Lower lobe of right lung (tissue), 2 donors: ENCODE measurements at regions not wholly inside any gene's neighbourhood (a gene's known extent, or its start where the extent isn't known, plus 50 kb on each side); places are given as distances from the start of the nearest gene placed in this dataset.

ENCODE experiments used
- ATAC-seq, 2 donors: fragments of 200-7000 bp; cut with Tn5 transposase; one replicate each; pipeline ENCODE4 v1.9.1; 2020 to 2022; ENCODE audit warnings: mild to moderate bottlenecking in 2 of 2, moderate library complexity in 2 of 2
- DNase-seq: peaks from one replicate; pipeline ENCODE4 v3.0.0-alpha.2; 2020
- H3K27ac ChIP-seq: fragments of 200-600 bp; one replicate; pipeline ENCODE4 v1.8.0; 2022
- H3K27me3 ChIP-seq: fragments of 200-600 bp; one replicate; pipeline ENCODE4 v1.8.0; 2022; ENCODE audit warnings: low read depth
- H3K36me3 ChIP-seq: fragments of 200-600 bp; one replicate; pipeline ENCODE4 v1.8.0; 2022; ENCODE audit warnings: mild to moderate bottlenecking
- H3K4me1 ChIP-seq: fragments of 200-600 bp; one replicate; pipeline ENCODE4 v1.8.0; 2022
- H3K4me3 ChIP-seq: fragments of 200-600 bp; one replicate; pipeline ENCODE4 v1.8.0; 2022; ENCODE audit warnings: mild to moderate bottlenecking
- H3K9me3 ChIP-seq: fragments of 200-600 bp; one replicate; pipeline ENCODE4 v1.8.0; 2022
- CTCF ChIP-seq: fragments of 200-600 bp; IDR thresholded peaks from one replicate; pipeline ENCODE4 v1.8.0; 2022; ENCODE audit warnings: antibody characterized with exemption, mild to moderate bottlenecking
- intact Hi-C: fragments of 100-400 bp; cut with DNase I; formaldehyde crosslinking; loops from one replicate; pipeline ENCODE4 v1.11.0; 2022
- donor health status: DM: no; HTN: yes; CAD: no; lungs with severe emphysema.

- DNase-seq (no peak), ATAC-seq (no peak)
- TF ChIP-seq CTCF = no peak
- Histone ChIP-seq H3K27ac (no peak overlapping the region), H3K9me3 (no peaks in the 10 kb centered on the region), H3K27me3 (no peaks in the 10 kb centered on the region), H3K36me3 (no peaks in the 10 kb centered on the region), H3K4me3 (no peak overlapping the region), H3K4me1 (no peaks in the 10 kb centered on the region)
- intact Hi-C loops = no loop called here
These were observed 263.1 kb downstream of the LOXHD1 start for GRCh38 chr18:46393961-46394360.

- no peak for TF ChIP-seq CTCF
- Histone ChIP-seq H3K36me3 (no peaks in the 10 kb centered on the region), H3K27ac (no peak overlapping the region), H3K9me3 (no peaks in the 10 kb centered on the region), H3K27me3 (no peaks in the 10 kb centered on the region), H3K4me1 (no peaks in the 10 kb centered on the region), H3K4me3 (no peak overlapping the region)
- intact Hi-C loops = no loop called here
- DNase-seq (no peak), ATAC-seq (no peak)
These were observed 261.2 kb downstream of the LOXHD1 start for GRCh38 chr18:46395795-46396194.

- TF ChIP-seq CTCF = no peak
- H3K9me3 ChIP-seq = no peaks in the 10 kb centered on the region
- H3K4me3 ChIP-seq = no peak overlapping the region
- no peak for DNase-seq
- ATAC-seq = no peak
- H3K4me1 ChIP-seq = no peaks in the 10 kb centered on the region
- intact Hi-C loops = no loop called here
- no peaks in the 10 kb centered on the region for H3K27me3 ChIP-seq
- H3K27ac ChIP-seq = no peak overlapping the region
- H3K36me3 ChIP-seq = no peaks in the 10 kb centered on the region
These were observed 259.8 kb downstream of the LOXHD1 start for GRCh38 chr18:46397174-46397573.

- no peaks in the 10 kb centered on the region for H3K36me3 ChIP-seq
- H3K9me3 ChIP-seq = no peaks in the 10 kb centered on the region
- no peak for TF ChIP-seq CTCF
- intact Hi-C loops = no loop called here
- H3K4me1 ChIP-seq = no peaks in the 10 kb centered on the region
- H3K4me3 ChIP-seq = no peak overlapping the region
- no peaks in the 10 kb centered on the region for H3K27me3 ChIP-seq
- ATAC-seq (no peak), DNase-seq (no peak)
- H3K27ac ChIP-seq = no peak overlapping the region
These were observed 259.0 kb downstream of the LOXHD1 start for GRCh38 chr18:46398005-46398404.

GRCh38 chr18:46398625-46399024 is 258.4 kb downstream of the LOXHD1 start:
- no peaks in the 10 kb centered on the region for H3K9me3 ChIP-seq
- intact Hi-C loops = no loop called here
- TF ChIP-seq CTCF = no peak
- no peak for ATAC-seq
- H3K27ac ChIP-seq = no peak overlapping the region
- H3K27me3 ChIP-seq = no peaks in the 10 kb centered on the region
- H3K36me3 ChIP-seq = no peaks in the 10 kb centered on the region
- H3K4me1 ChIP-seq = no peaks in the 10 kb centered on the region
- H3K4me3 ChIP-seq = no peak overlapping the region
- DNase-seq = no peak

GRCh38 chr18:46399303-46399702 is 257.7 kb downstream of the LOXHD1 start:
- Histone ChIP-seq H3K27ac (no peak overlapping the region), H3K4me3 (no peak overlapping the region), H3K9me3 (no peaks in the 10 kb centered on the region), H3K4me1 (no peaks in the 10 kb centered on the region), H3K27me3 (no peaks in the 10 kb centered on the region), H3K36me3 (no peaks in the 10 kb centered on the region)
- ATAC-seq (no peak), DNase-seq (no peak)
- intact Hi-C loops = no loop called here
- no peak for TF ChIP-seq CTCF
